ENCODE measurements at regions not wholly inside any gene's neighbourhood (a gene's known extent, or its start where the extent isn't known, plus 50 kb on each side); places are given as distances from the start of the nearest gene placed in this dataset. TPM values are rescaled to one million over a fixed set of nuclear protein-coding genes. Genes with fewer than 3 reads are reported as not detected.

DNA sequence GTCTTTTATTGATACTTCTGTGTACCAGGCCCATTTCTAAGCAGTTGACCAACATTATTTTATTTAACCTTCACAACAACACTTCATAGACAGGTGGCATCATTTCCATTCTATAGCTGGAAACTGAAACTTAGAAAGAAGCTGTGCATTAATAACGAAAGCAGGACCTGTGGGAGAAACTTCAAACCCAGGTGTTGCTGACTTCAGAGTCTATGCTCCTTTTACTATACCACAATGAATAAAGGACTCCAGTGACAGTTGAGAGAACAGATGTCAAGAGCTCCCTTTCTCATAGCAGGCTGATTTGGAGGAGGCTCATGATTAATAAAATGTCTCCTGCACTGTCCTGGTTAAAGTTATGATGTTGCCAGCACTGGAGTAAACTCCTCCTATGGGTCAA, 56.6 kb upstream of the POU3F2 start:
- Histone ChIP-seq H3K27me3 (ENCODE audit: control insufficient read depth in 3 of 3, insufficient read depth in 3 of 3, low read length in 3 of 3) (no peaks in the 10 kb centered on the region), H3K4me3 (ENCODE audit: low read length in 3 of 3) (no peak overlapping the region), H3K27ac (ENCODE audit: low read depth, low read length) (no peak overlapping the region), H3K9ac (ENCODE audit: low read depth in 1 of 3, low read length in 3 of 3) (no peak overlapping the region), H3K36me3 (ENCODE audit: control insufficient read depth in 3 of 3, insufficient read depth in 3 of 3, low read length in 3 of 3) (no peaks in the 10 kb centered on the region), H3K9me3 (ENCODE audit: control insufficient read depth in 3 of 3, low read length in 3 of 3) (no peaks in the 10 kb centered on the region), H3K4me1 (ENCODE audit: control insufficient read depth in 3 of 3, insufficient read depth in 3 of 3, low read length in 3 of 3) (no peaks in the 10 kb centered on the region)

DNA sequence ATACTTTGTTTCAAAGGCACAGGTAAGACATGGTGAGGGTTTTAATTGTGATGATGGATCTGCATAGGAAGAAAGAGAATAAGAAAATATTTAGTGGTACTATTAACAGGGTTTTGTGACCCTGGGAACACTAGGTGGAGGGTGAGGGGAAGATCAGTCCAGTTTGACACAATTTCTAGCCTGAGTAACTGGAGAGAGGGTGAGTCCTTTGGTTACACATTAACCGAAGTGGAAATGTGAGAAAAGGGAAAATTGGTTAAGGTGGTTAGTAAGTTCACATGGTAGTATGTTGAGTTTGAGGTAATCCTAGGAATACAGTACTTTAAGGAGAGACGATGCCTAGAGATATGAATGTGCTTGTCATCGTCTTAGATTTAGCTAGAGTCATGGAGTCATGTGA, 54.8 kb upstream of the POU3F2 start:
- Histone ChIP-seq H3K9me3 (ENCODE audit: control insufficient read depth in 3 of 3, low read length in 3 of 3) (no peaks in the 10 kb centered on the region), H3K4me3 (ENCODE audit: low read length in 3 of 3) (no peak overlapping the region), H3K36me3 (ENCODE audit: control insufficient read depth in 3 of 3, insufficient read depth in 3 of 3, low read length in 3 of 3) (no peaks in the 10 kb centered on the region), H3K27ac (ENCODE audit: low read depth, low read length) (no peak overlapping the region), H3K4me1 (ENCODE audit: control insufficient read depth in 3 of 3, insufficient read depth in 3 of 3, low read length in 3 of 3) (no peaks in the 10 kb centered on the region), H3K9ac (ENCODE audit: low read depth in 1 of 3, low read length in 3 of 3) (no peak overlapping the region), H3K27me3 (ENCODE audit: control insufficient read depth in 3 of 3, insufficient read depth in 3 of 3, low read length in 3 of 3) (peaks cover 0 to 2% (median 0%) of the 10 kb centered on the region in 3 donors)

DNA sequence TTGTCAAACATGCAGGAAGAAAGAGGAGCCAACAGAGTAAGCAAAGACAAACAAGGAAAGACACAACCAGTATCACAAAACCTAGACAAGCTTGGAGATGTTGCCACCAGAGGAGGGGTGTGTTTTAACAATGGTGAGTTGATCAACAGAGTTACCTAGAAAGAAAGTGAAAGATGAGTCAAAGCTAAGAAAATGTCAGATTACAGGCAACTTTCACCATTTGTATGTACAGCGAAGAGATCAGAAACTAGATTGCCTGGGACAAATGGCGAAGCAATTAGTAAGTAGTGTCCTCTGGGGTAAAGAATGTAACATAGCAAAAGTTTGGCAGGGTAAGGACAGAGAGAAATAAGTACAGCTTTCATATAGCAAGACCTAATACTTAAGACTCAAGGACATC, 51.6 kb upstream of the POU3F2 start:
- H3K9me3 ChIP-seq (ENCODE audit: control insufficient read depth in 3 of 3, low read length in 3 of 3) = no peaks in the 10 kb centered on the region
- no peaks in the 10 kb centered on the region for H3K4me1 ChIP-seq (ENCODE audit: control insufficient read depth in 3 of 3, insufficient read depth in 3 of 3, low read length in 3 of 3)
- H3K27ac ChIP-seq (ENCODE audit: low read depth, low read length) = no peak overlapping the region
- no peak overlapping the region for H3K9ac ChIP-seq (ENCODE audit: low read depth in 1 of 3, low read length in 3 of 3)
- no peaks in the 10 kb centered on the region for H3K36me3 ChIP-seq (ENCODE audit: control insufficient read depth in 3 of 3, insufficient read depth in 3 of 3, low read length in 3 of 3)
- H3K4me3 ChIP-seq (ENCODE audit: low read length in 3 of 3) = no peak overlapping the region
- peaks cover 5 to 8% (median 6%) of the 10 kb centered on the region in 3 donors for H3K27me3 ChIP-seq (ENCODE audit: control insufficient read depth in 3 of 3, insufficient read depth in 3 of 3, low read length in 3 of 3)

DNA sequence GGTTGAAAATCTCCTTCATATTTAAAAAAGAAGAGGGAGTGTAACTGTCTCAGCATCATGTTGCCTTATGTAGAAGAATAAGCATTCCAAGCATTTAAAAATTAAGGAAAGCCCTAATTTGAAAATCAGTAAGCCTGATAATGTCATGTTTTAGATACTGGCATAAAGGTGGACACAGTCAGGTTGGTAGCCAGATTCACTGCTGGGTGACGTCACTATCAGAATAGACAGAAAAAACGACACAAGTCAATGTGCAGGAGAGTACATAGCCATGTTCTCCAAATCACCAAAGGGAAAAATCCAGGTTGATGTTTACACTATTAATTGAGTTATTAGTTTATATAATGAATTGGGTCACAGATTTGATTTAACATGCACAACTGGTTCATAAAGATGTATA, 50.8 kb upstream of the POU3F2 start:
- H3K36me3 ChIP-seq (ENCODE audit: control insufficient read depth in 3 of 3, insufficient read depth in 3 of 3, low read length in 3 of 3) = no peaks in the 10 kb centered on the region
- H3K27me3 ChIP-seq (ENCODE audit: control insufficient read depth in 3 of 3, insufficient read depth in 3 of 3, low read length in 3 of 3) = peaks cover 5 to 13% (median 12%) of the 10 kb centered on the region in 3 donors
- no peaks in the 10 kb centered on the region for H3K9me3 ChIP-seq (ENCODE audit: control insufficient read depth in 3 of 3, low read length in 3 of 3)
- H3K4me1 ChIP-seq (ENCODE audit: control insufficient read depth in 3 of 3, insufficient read depth in 3 of 3, low read length in 3 of 3) = no peaks in the 10 kb centered on the region
- H3K9ac ChIP-seq (ENCODE audit: low read depth in 1 of 3, low read length in 3 of 3) = no peak overlapping the region
- no peak overlapping the region for H3K4me3 ChIP-seq (ENCODE audit: low read length in 3 of 3)
- no peak overlapping the region for H3K27ac ChIP-seq (ENCODE audit: low read depth, low read length)

Small RNA genes lying in the stretch of these regions (small RNA-seq; reads per million reads assigned to genes)
- gene AL589826.1 (not detected), gene MIR2113 (not detected)

Data from skeletal muscle tissue (tissue), 4 donors.